NCI-H1105 treated with DMSO at 0.1 percent for 48 hours (cell line): ENCODE measurements at regions not wholly inside any gene's neighbourhood (a gene's known extent, or its start where the extent isn't known, plus 50 kb on each side); places are given as distances from the start of the nearest gene placed in this dataset.

ENCODE experiments used
- DNase-seq: peaks from one replicate; lab custom pipeline; 2025; lab: John Stamatoyannopoulos, UW

- DNase-seq: no peak
Observed at GRCh38 chr6:66808771-66809170, 1101.7 kb upstream of the EYS start.

- DNase-seq: peak; percentile 66
Observed at GRCh38 chr6:66796987-66797386, 1090.0 kb upstream of the EYS start.

GRCh38 chr6:66788579-66788978 lies 1081.6 kb upstream of the EYS start:
- DNase-seq: no peak

GRCh38 chr6:66772800-66773199 lies 1065.8 kb upstream of the EYS start:
- no peak for DNase-seq

- no peak for DNase-seq
Observed at GRCh38 chr6:66771626-66772025, 1064.6 kb upstream of the EYS start.

- DNase-seq: no peak
Observed at GRCh38 chr6:66751630-66752029, 1044.6 kb upstream of the EYS start.

GRCh38 chr6:66740346-66740745 lies 1033.3 kb upstream of the EYS start:
- DNase-seq: no peak

GRCh38 chr6:66735106-66735890 lies 1028.3 kb upstream of the EYS start:
- no peak for DNase-seq

- no peak for DNase-seq
Observed at GRCh38 chr6:66731310-66731709, 1024.3 kb upstream of the EYS start.

GRCh38 chr6:66725670-66726069 lies 1018.6 kb upstream of the EYS start:
- DNase-seq: no peak

GRCh38 chr6:66717801-66718200 lies 1010.8 kb upstream of the EYS start:
- DNase-seq: no peak

GRCh38 chr6:66699385-66699784 lies 992.4 kb upstream of the EYS start:
- no peak for DNase-seq

GRCh38 chr6:66689608-66690007 lies 982.6 kb upstream of the EYS start:
- no peak for DNase-seq

- peak; percentile 21 for DNase-seq
Observed at GRCh38 chr6:66687611-66688140, 980.6 kb upstream of the EYS start.

GRCh38 chr6:66675906-66676305 lies 968.9 kb upstream of the EYS start:
- DNase-seq: no peak

GRCh38 chr6:66664112-66664511 lies 957.1 kb upstream of the EYS start:
- DNase-seq: no peak

GRCh38 chr6:66662721-66663507 lies 955.9 kb upstream of the EYS start:
- no peak for DNase-seq

GRCh38 chr6:66662196-66662595 lies 955.2 kb upstream of the EYS start:
- peak; percentile 41 for DNase-seq

- DNase-seq: no peak
Observed at GRCh38 chr6:66655420-66655819, 948.4 kb upstream of the EYS start.

GRCh38 chr6:66638518-66638917 lies 931.5 kb upstream of the EYS start:
- no peak for DNase-seq

- no peak for DNase-seq
Observed at GRCh38 chr6:66638099-66638498, 931.1 kb upstream of the EYS start.

GRCh38 chr6:66628917-66629316 lies 921.9 kb upstream of the EYS start:
- DNase-seq: no peak

GRCh38 chr6:66623050-66623449 lies 916.0 kb upstream of the EYS start:
- DNase-seq: no peak
